HG03060 (cell line): ENCODE measurements at regions not wholly inside any gene's neighbourhood (a gene's known extent, or its start where the extent isn't known, plus 50 kb on each side); places are given as distances from the start of the nearest gene placed in this dataset.
"Not testable (repeated sequence)": the region's sequence is repeated elsewhere in the genome, so short reads cannot be mapped to it uniquely, and the experiment has no call there.

Experiments used
- ATAC-seq: cut with Tn5 transposase; IDR thresholded peaks from one replicate; pipeline ENCODE4 v1.9.1; 2021; ENCODE audit warnings: low read depth, moderate number of reproducible peaks; ENCODE audit not compliant: unreplicated experiment

DNA sequence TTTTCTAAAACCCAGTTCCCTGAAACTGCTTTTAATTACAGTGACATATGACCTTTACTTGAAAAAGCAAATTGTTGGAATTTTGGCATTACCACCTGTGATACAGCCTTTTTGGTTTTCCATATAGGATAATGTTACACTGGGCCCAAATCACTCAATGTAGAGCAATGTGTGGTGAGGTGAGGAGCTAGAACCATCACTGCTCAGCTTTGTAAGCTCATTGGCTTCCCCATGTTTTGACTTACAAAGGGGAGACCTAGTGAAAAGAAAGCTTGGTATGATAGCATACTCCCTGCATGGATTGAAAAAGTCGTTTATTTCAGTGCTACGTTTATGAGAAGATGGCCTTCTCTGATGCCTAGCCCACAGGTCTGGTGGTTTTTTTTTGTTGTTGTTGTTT lies 470.4 kb upstream of the EPHA7 start:
- no peak for ATAC-seq

DNA sequence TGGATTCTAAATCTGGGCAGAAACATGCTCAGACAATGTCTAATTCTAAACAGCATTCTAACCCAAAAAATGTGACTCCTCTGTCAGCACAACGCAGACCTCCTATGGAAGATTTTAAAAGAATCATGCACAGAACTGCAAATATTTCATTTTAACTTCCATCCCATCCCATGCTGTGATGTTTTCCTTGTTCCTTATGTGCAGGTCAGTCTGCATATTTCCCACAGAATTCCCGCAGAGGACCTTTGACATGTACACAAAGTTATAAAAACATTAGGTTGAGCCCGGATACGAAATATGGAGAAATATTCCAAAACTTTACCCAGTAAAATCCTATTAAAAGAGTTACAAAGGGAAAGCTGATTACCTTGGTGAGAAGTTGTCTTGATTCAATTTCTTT lies 467.1 kb upstream of the EPHA7 start:
- ATAC-seq, result no peak

DNA sequence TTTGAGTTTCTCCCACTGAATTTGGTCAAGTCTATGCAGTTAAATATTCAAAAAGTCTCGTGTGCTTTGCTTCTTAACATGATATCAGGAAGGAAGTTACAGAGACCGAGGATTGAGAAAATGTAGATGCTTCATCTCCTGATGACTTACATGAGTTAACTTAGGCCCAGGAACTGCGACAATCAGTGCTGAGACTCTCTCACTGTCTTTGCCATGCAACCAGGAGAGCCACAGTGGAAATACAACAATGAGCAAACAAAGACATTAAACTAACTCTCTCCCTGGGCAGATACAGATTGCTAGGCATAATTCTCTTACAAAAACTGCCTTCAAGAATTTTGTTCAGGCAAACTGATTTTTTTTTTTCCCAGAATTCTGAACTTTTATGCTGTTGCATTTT lies 440.6 kb upstream of the EPHA7 start:
- no peak for ATAC-seq

DNA sequence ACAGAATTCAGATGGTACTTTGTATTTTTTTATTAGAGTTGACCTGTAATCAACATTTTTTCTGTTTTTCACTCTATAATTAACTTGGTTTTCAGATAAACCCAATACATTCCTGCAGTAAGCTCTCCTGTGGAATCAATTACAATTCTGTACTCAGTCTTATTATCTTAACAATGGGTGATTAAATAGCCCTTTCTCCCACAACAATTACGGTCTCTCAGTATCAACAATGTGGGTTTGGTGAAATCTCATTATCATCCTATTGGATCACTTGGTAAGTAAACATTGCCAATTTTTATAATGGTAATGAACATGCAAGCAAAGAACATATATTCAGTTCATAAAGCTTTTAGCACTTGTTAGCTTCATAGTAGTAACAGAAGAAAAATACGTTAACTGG lies 438.9 kb upstream of the EPHA7 start:
- no peak for ATAC-seq

DNA sequence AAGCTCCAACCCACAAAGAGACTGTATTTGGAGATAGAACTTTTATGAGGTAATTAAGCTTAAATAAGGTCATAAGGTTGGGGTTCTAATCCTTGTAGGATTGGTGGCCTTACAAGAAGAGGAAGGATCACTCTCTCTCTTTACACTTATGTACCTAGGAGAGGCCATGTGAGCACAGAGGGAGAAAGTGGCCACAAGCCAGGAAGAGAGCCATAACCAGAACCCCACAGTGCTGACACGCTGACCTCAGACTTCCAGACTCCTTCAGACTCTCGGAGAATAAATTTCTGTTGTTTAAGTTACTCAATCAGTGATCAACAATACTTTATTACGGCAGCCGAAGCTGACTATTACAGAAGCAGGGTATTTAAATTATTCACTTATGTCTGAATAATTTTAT lies 430.5 kb upstream of the EPHA7 start:
- ATAC-seq, result no peak

DNA sequence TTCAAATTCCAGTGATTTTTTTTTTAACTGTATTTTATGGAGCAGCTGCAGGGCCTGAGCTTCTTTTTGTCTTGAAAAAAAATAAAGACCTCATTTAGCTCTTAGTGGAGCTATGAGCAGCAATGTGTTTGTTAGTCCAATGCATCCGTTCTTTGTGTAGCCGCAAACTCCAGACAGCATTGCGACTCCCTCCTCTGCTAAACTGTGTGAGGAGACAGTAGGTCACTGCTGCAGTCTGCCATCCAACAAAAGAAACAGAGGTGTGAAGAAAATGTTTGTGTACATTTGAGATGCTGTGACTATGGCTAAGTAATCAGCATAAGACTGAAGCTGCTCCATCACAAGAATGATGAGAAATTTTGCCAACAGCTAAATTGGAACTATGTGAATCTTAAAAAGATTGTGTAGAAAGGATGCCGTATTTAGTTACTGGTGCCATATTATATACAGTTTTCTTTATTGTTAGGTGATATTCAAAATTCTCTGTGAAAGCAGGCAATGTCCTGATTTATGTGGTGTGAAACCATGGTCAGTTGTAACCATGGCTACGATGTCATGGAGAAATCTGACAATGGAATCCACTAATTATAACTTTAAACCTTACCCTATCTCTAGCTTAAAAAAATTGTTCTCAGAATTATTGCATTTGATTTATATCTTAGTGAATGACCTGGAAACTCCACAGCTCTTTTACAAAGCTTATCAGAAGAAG lies 428.8 kb upstream of the EPHA7 start:
- no peak for ATAC-seq

DNA sequence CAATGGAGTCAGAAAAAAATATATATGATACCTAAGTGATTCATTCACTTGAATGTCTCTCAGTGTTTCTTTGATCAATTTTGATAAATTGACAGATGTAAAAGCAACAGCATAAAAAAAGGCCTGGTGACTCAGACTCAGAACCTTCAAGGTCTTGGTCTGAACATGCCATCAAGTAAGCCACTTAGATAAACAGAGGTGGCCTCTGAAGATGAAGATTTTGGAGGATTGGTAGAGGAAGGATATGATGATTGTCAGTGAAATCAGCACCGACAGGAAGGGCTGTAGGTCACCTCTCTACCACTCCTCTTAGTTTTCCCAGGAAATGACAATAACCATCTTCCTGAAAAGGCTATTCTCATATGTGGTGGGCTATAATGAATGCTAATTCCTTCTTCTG lies 422.8 kb upstream of the EPHA7 start:
- ATAC-seq, result no peak

DNA sequence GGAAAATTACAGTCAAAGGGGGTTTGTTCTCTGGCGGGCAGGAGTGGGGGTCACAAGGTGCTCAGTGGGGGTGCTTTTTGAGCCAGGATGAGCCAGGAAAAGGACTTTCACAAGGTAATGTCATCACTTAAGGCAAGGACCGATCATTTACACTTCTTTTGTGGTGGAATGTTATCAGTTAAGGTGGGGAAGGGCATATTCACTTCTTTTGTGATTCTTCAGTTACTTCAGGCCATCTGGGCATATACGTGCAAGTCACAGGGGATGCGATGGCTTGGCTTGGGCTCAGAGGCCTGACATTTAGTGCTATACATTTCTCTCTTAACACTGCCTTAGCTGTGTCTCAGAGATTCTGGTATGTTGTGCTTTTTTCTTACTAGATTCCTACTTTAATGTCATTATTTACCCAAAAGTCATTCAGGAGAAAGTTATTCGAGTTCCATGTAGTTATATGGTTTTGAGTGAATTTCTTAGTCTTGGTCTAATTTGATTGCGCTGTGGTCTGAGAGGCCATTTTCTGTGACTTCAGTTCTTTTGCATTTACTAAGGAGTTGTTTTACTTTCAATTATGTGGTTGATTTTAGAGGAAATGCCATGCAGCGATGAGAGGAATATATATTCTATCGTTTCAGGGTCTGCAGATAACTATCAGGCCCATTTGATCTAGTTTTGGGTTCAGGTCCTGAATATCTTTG lies 416.2 kb upstream of the EPHA7 start:
- ATAC-seq, result not testable (repeated sequence)

DNA sequence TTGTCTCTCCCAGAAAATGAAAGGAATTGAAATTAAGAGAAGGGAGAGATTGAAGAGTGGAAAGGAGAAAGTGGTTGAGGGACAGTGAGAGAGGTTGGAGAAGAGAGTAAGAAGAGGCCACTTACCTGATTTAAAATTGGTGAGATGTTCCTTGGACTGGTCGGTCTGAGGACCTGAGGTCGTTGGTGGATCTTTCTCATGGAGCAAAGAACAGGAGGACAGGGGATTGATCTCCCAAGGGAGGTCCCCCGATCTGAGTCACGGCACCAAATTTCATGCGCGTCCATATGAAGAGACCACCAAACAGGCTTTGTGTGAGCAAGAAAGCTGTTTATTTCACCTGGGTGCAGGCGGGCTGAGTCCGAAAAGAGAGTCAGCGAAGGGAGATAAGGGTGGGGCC lies 415.7 kb upstream of the EPHA7 start:
- ATAC-seq, result not testable (repeated sequence)

DNA sequence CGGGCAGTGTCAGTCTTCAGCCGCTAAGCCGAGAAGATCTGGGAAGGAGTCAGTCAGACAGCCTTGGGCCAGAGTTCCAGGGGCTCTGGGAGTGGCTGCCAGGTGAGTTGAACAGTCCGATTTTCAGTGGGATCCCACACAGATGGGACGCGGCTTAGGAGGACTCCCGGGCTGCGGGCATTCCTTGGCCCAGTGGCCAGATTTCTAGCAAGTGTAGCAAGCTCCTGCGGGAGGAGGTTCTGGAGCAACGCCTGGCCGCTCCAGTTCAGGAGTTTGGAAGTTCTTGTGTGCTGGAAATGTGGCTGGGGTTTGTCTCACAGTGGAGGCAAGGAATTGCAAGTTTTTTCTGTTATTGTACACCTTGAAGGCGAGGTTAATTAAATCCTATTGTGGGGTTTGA lies 414.0 kb upstream of the EPHA7 start:
- ATAC-seq, result not testable (repeated sequence)

DNA sequence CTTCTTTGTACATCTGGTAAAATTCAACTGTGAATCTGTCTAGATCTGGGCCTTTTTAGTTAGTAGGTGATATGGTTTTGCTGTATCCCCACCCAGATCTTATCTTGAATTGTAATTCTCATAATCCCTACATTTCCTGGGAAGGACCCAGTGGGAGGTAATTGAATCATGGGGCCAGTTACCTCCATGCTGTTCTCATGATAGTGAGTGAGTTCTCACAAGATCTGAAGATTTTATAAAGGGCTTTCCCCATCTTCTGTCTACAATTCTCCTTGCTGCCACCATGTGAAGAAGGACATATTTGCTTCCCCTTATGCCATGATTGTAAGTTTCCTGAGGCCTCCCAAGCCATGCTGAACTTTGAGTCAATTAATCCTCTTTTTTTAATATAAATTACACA lies 410.4 kb upstream of the EPHA7 start:
- not testable (repeated sequence) for ATAC-seq

DNA sequence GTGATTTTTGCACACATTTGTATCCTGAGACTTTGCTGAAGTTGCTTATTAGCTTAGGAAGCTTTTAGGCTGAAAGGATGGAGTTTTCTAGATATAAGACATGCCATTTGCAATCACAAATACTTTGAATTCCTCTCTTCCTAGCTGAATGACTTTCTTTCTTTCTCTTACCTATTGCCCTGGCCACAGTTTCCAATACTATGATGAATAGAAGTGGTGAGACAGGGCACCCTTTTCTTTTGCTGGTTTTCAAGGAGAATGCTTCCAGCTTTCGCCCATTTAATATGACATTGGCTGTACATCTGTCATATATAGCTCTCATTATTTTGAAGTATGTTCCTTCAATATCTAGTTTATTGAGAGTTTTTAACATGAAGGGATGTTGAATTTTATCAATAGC lies 409.6 kb upstream of the EPHA7 start:
- ATAC-seq, result no peak

DNA sequence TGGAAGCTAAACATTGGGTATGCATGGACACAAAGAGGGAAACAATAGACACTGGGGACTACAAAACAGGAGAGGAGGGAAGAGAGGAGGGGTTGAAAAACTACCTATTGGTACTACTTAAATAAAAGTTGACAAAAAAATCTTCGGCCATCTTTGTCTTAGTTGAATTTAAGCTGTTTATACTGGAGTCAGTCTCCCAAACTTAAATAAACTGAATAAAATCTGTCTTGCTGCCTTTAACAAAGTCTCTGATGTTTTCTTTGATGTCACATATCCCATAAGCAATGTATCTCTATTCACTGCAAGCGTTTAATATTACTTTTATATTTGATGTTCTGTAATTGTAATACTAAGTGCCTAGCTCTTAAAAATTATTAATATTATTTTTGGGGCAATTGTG lies 409.2 kb upstream of the EPHA7 start:
- ATAC-seq, result no peak

DNA sequence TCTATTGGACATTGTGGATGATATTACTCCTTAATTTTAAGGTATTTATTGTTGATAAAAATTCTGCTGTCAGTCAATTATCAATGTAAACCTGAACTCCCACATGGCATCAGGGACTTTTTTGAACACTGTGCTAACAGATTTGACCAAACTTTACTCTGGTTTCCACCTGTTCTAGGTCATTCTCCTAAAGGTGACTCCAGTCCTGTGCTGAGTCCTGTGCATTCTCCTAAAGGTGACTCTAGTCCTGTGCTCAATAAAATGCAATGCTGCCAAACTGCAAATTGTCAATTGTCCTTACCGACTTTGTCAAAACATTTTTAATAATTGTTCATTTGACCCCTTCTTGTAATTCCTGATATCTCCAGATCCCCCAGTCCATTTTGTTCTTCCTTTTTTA lies 408.4 kb upstream of the EPHA7 start:
- no peak for ATAC-seq

DNA sequence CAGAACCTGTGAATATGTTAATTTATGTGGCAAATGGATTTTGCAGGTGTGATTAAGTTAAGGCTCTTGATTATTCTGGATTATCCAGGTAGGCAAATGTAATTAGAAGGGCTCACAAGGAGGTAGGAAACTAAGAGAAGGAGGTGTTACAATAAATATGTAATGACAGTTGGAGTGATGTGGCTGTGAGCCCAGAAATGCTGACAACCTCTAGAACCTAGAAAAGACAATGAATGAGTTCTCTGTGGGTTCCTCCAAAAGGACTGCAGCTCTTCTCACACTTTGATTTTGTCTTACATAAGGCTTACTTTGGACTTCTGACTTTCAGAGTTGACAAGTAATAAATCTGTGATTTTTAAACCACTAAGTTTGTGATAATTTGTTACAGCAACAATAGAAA lies 406.6 kb upstream of the EPHA7 start:
- ATAC-seq, result no peak

DNA sequence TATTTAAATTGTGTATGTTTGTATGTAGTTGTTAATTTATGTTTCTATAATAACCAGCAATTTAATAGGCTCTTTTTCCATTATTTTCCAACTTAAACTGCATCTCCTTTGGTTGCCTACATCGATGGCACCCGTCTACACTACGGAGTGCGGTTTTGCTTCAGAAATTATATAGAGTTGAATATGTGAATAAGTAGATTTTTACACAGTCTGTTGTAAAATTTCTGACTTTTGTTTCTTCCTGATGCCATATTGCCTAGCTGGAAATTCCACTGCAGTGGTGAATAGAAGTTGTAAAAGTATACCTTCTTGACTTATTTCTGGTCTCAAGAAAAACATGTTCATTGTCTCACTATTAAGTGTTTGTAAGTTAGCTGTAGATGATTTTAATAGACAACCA lies 404.1 kb upstream of the EPHA7 start:
- no peak for ATAC-seq

DNA sequence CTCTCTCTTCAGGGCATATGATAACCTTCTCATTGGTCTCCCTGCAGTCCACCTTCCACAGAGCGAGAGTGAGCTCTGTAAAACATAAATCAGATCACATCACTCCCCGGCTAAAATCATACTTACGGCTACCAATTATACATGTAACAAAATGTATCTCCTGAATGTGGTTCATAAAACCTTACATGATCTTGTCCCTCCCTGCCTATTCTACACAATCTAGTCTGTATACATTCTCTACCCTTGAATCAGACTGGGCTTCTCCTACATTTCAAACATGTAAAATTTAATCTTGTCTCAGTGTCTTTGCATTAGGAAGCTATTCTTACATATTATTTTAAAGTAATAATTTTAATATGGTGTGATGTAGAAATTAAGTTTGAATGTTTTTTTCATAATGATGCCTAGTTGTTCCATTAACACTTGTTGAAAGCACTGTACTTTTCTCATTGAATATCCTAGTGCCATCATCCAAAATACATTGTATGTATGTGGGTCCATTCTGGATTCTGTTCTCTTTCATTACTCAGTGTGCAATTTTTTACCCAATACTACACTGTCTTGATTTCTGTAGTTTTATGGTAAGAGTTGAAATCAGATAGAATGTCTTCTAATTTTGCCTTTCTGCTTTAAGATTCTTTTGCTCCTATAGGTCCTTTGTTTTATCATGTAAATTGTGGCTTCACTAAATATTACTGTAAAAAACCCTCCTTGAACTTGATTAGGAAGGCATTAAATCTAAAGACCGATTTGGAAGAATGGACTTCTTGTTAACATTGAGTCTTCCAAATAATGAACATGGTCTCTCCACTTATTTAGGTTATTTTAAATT lies 403.3 kb upstream of the EPHA7 start:
- no peak for ATAC-seq

DNA sequence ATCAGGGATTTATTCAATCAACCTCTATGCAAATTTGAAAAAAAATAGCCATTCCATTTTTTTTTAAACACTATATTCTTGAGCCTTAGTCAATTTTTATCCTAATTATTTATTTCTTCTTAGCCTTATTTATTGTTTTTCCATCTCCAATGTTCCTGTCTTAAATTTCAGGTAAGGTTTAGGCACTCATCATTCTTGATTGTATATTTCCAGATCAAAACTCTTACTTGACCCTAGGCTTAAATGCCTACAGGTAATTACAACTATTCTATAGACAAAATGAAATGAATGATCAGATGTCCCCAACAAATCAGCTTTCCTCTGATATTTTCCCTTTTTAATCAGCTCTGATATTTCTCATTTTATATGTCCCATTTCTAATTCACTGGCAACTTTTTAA lies 402.6 kb upstream of the EPHA7 start:
- no peak for ATAC-seq

DNA sequence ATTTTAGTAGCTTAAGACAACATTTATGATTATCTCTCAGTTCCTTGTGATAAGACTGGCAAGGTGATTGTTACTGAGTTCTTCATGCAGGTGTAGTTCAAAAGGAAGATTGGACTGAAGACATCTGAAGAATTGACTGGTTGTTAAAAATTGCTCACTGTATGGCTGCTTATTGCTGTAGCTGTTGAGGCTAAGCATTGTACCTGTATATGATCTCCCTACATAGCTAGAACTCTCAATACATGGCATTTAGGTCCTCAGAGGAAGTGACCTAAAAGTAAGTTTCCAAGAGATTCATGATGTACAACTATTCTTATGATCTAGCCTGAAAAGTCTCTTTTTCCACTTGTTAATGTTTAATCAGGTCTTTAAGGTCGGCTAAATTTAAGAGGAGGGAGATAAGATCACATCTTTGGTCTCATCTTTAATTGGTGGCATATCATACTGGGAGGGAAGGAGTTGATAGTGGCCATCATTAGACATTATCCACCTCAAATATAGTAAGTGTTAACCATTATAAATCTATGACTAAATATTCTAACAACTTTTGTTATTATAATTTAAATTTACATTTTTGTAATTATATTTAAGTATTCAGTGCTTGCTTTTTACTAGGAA lies 401.2 kb upstream of the EPHA7 start:
- no peak for ATAC-seq

DNA sequence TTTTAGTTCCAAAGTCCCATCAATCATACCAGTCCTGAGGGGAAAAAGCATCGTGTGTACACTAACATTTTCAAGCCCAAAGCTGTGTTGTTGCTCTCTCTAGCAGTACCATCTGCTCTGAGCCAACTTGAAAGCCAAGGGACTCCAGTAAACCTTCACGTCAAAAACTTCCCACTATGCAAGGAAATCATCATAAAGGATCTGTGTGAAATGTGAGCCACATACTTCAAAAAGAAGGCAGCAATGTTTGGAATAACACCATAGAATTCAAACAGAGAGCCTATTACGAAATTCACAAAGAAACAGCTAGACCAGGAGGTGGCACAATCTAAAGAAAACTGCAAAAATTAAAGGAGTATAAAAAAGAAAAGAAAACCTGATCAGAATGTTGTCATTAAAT lies 399.8 kb upstream of the EPHA7 start:
- ATAC-seq, result no peak

DNA sequence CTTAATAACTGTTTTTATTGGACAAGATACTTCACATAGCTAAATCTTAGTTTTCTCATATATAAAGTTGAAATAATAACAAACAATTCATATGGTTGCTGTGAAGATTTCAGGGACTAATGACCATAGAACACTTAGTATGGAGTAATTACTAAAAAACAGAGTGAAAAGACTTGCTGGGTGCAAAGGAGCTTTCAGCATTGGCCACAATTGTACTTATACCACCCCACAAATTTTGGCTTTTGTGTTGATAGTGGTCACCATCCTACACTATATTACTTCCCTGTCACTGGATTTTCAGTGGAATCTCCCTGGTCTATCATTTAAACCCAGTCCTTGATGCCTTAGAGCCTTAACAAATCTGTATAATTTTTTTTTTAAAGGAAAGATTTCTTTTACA lies 398.6 kb upstream of the EPHA7 start:
- no peak for ATAC-seq
